ENCODE measurements at regions not wholly inside any gene's neighbourhood (a gene's known extent, or its start where the extent isn't known, plus 50 kb on each side); places are given as distances from the start of the nearest gene placed in this dataset.

DNA sequence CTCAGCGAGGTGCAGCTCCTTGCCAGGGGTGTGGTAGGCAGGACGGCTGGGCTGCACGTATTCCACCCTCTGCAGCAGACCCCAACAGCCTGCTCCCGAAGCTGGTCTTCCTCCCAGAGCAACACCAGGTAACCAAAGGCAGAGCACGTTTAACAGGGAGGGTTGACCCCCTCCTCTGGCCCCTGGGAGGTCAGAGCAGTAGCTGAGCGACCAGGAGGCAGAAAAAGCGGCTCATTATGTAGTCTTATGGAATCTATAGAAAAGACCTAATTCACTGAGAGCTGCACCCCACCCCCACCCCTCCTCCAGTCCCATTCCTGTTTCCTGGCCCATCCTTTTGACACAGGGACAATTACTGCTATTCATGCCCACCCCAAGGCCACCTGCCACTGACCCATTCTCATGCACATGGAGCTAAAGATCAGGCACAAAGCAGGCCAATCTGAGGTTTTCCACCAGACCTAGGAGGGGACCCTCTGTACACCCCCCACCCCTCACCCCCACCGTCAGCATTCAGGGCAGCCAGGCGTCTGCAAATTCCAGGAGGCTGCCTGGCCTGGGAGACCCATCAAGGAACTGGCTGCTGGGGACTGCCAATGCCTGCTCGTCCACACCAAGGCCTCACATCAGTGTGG lies 60.9 kb upstream of the FZD7 start:
- Histone ChIP-seq H3K4me1 (ENCODE audit: low read depth) (no peaks in the 10 kb centered on the region), H3K4me3 (no peak overlapping the region), H3K9me3 (ENCODE audit: low read depth) (no peaks in the 10 kb centered on the region), H3K27me3 (peaks cover 68% of the 10 kb centered on the region), H3K27ac (no peak overlapping the region), H3K36me3 (no peaks in the 10 kb centered on the region)
- TF ChIP-seq, protein P1, sequence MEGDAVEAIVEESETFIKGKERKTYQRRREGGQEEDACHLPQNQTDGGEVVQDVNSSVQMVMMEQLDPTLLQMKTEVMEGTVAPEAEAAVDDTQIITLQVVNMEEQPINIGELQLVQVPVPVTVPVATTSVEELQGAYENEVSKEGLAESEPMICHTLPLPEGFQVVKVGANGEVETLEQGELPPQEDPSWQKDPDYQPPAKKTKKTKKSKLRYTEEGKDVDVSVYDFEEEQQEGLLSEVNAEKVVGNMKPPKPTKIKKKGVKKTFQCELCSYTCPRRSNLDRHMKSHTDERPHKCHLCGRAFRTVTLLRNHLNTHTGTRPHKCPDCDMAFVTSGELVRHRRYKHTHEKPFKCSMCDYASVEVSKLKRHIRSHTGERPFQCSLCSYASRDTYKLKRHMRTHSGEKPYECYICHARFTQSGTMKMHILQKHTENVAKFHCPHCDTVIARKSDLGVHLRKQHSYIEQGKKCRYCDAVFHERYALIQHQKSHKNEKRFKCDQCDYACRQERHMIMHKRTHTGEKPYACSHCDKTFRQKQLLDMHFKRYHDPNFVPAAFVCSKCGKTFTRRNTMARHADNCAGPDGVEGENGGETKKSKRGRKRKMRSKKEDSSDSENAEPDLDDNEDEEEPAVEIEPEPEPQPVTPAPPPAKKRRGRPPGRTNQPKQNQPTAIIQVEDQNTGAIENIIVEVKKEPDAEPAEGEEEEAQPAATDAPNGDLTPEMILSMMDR (IDR thresholded peaks at IDR 0.05; ENCODE audit: low read depth, low read length) = no peak
- DNase-seq (ENCODE audit: low read depth in 1 of 2, low spot score in 1 of 2) = no peak

DNA sequence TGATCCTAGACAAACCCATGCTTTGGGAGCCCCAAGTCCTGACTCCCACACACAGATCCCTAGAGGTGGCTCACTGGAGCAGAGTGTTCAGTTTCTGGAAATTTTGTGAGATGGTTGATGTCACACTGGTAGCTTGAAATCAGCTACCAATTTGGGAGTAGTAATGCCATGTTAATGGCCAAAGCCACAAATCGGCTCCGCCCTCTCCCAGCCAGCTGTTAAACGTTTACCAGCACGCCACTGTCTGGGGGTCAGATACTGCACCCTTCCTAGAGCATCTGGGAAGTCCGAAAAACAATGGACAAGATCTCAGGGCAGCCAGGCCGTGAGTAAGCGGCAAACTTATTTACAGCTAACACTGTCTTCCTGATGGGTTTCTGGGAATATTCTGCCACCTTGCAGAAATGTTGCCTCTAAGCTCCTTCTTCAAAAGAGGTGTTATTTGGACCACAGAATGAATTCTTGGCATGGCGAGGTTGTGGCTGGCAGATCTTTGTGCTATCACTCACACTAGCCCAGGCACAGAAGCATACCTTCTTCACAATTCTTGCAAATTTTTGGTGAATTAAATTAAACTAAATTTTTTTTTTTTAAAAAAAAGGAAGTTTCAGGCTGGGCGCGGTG lies 60.2 kb upstream of the FZD7 start:
- H3K27ac ChIP-seq = no peak overlapping the region
- no peak overlapping the region for H3K4me3 ChIP-seq

DNA sequence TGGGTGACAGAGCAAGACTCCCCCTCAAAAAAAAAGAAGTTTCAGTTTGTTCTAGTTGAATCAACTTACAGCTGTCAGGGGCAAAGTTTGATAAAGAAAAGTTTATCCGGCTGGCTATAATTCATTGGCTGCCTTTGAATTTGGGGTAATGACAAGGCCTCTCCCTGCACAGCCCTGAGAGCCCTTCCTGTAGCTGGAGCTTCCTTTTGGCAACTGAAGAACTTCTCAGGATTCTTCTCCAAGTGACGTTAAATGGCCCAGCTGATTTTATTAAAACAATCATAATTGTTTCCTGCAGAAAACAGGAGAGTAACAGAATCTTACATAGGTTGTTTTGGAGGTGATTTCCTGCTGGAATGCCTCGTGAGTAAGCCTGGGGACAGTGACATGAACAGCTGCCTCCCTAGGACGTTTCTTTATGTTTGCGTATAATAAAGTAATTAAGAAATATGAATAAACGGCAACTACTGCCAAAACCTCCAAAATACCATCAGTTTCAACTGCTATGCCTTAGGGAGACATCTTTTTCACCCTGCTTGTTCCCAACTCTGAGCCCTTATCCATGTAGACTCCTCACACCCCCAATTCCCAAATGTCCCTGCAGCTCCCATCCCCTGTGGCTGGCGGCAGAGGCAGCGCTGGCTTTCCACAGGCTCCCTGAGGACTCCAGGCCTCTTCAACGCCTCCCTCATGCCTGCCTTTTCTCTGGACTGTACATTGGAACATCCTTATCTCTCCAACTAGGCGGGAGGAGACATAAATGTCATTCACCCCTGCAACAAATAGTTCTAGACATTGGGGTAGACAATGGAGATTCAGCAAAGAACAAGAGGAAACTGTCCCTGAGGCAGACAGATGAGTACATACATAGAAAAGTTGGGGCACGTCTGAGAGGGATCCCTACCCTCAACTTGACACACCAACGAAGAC lies 59.2 kb upstream of the FZD7 start:
- no peaks in the 10 kb centered on the region for H3K4me1 ChIP-seq (ENCODE audit: low read depth)

More for the DNA sequence above, 60.2 kb upstream of the FZD7 start:
- Histone ChIP-seq H3K4me1 (ENCODE audit: low read depth) (no peaks in the 10 kb centered on the region), H3K27me3 (peaks cover 68% of the 10 kb centered on the region), H3K9me3 (ENCODE audit: low read depth) (no peaks in the 10 kb centered on the region), H3K36me3 (no peaks in the 10 kb centered on the region)
- no peak for DNase-seq (ENCODE audit: low read depth in 1 of 2, low spot score in 1 of 2)
- TF ChIP-seq, protein P1 (IDR thresholded peaks at IDR 0.05; ENCODE audit: low read depth, low read length) = no peak

DNA sequence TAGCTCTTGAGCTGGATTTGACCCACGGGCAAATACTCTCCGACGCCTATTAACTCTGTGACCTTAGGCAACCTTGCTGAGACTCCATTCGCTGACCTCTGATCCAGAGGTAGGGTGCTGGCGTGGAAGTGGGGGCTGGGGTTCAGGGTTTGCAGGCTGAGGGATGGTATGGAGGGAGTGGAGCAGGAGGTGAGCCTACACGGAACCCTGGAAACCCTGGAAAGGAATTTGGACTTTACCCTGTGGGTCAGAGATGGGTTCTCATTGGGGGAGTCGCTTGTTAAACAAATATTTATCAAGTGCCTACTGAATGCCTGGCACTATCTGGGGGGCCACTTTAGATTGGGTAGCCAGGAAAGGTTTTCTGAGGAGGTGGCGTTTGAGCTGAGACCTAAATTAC lies 58.2 kb upstream of the FZD7 start:
- DNase-seq (ENCODE audit: low read depth in 1 of 2, low spot score in 1 of 2) = no peak
- no peaks in the 10 kb centered on the region for H3K9me3 ChIP-seq (ENCODE audit: low read depth)
- no peak overlapping the region for H3K27ac ChIP-seq
- H3K4me3 ChIP-seq = no peak overlapping the region
- no peaks in the 10 kb centered on the region for H3K4me1 ChIP-seq (ENCODE audit: low read depth)
- H3K36me3 ChIP-seq = no peaks in the 10 kb centered on the region
- H3K27me3 ChIP-seq = peaks cover 59% of the 10 kb centered on the region
- TF ChIP-seq, protein P1 (IDR thresholded peaks at IDR 0.05; ENCODE audit: low read depth, low read length) = no peak

More for the DNA sequence above, 59.2 kb upstream of the FZD7 start:
- Histone ChIP-seq H3K27me3 (peaks cover 60% of the 10 kb centered on the region), H3K27ac (no peak overlapping the region), H3K9me3 (ENCODE audit: low read depth) (no peaks in the 10 kb centered on the region), H3K4me3 (no peak overlapping the region), H3K36me3 (no peaks in the 10 kb centered on the region)
- TF ChIP-seq, protein P1 (IDR thresholded peaks at IDR 0.05; ENCODE audit: low read depth, low read length) = no peak
- DNase-seq (ENCODE audit: low read depth in 1 of 2, low spot score in 1 of 2) = no peak

DNA sequence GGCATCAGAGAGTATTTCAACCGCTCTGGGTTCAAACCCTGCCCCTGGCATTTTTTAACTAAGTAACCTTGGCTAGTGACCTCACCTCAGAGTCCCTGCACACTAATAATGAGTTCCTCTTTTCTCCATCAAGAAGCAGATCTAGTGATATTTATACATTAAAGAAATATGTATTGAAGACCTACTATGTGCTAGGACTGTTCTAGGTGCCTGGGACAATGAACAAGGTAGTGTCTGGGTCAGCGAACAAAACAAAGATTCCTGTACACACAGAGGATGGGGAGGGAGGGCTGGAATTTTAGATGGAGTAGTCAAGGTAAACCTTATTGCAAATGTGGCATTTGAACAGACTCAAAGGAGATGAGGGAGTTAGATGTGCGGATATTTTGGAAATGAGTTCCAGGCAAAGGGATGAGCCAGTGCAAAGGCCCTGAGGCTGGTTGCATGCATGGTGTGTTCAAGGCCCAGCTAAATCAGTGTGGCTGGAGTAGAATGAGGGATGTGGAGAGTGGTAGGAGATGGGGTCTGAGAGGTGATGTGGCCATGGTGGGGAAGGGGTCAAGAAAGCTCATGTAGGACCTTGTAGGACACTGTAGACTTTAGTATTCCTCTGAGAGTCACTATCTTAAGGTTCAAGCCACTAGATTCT lies 57.6 kb upstream of the FZD7 start:
- Histone ChIP-seq H3K4me3 (no peak overlapping the region), H3K4me1 (ENCODE audit: low read depth) (no peaks in the 10 kb centered on the region), H3K27me3 (peaks cover 58% of the 10 kb centered on the region), H3K36me3 (no peaks in the 10 kb centered on the region), H3K9me3 (ENCODE audit: low read depth) (no peaks in the 10 kb centered on the region), H3K27ac (no peak overlapping the region)
- TF ChIP-seq, protein P1 (IDR thresholded peaks at IDR 0.05; ENCODE audit: low read depth, low read length) = no peak
- DNase-seq (ENCODE audit: low read depth in 1 of 2, low spot score in 1 of 2) = no peak

All from cardiac muscle cell (in vitro differentiated cells and primary cell).